Fibroblast of the conjunctiva (primary cell): ENCODE measurements at regions not wholly inside any gene's neighbourhood (a gene's known extent, or its start where the extent isn't known, plus 50 kb on each side); places are given as distances from the start of the nearest gene placed in this dataset.
"Not testable (repeated sequence)": the region's sequence is repeated elsewhere in the genome, so short reads cannot be mapped to it uniquely, and the experiment has no call there.

Source experiments
- DNase-seq: peaks from one replicate; pipeline ENCODE4 v3.0.0-alpha.2; 2010; ENCODE audit warnings: low read depth

DNA sequence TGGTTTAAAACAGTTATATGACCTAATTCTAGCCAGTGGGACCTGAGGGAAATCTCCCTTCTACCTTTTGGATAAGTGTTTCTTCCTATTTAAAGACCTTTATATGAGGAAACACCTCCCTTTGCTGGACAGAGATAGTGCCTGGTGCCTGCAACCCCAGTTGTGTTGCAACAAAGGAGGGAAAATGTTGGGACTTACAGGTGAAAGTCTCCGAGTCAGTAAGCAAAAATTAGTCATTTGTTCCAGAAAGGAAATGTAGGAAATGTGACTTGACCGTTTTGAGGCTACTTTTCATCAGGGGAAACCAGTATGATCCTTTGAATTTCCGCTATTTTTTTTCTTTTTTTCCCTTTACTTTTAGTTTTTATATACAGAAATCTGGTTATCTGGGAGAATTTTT lies 165.5 kb downstream of the DKK1 start:
- no peak for DNase-seq

DNA sequence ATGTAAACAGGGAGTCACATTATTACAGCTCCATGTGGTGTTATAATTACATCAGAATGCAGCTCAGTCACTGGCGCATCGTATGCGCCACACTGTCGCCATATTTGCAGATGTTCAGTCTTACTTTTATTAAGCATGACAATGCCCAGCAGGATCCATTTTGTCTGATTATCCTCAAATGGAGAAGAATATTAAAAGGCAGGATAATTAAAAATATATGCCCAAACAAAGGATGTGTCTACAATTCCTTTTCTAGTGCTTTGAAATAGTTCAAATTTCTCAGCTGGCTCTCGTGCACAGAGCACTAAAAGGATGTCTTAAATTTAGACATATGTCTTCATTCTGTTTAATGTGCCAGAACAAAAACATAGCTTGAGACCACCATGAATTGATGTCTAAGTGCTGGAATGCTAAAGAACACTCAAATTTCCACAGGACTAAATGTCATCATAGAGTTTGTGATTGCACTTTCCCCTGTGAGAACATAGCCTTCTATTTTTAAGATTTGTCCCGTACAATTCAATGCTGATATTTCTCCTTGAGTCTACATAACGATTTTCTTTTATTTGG lies 168.0 kb downstream of the DKK1 start:
- DNase-seq: no peak

DNA sequence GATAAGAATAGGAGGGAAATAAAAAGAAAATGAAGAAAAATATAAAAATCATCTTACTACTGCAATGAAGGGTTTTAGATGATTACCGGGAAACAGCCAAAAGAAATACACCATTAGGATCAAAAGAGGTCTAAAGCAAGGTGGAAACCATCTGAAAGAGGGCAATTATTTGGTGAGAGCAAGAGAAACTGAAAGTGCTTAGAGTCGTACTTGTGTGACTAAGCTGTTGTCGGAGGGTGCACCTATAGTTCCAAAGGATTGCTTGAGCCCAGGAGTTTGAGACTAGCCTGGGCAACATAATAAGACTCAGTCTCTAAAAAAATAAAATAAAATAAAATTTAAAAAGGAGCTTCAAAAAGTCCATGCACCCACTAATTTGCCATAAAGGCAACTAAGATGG lies 169.5 kb downstream of the DKK1 start:
- DNase-seq: no peak

DNA sequence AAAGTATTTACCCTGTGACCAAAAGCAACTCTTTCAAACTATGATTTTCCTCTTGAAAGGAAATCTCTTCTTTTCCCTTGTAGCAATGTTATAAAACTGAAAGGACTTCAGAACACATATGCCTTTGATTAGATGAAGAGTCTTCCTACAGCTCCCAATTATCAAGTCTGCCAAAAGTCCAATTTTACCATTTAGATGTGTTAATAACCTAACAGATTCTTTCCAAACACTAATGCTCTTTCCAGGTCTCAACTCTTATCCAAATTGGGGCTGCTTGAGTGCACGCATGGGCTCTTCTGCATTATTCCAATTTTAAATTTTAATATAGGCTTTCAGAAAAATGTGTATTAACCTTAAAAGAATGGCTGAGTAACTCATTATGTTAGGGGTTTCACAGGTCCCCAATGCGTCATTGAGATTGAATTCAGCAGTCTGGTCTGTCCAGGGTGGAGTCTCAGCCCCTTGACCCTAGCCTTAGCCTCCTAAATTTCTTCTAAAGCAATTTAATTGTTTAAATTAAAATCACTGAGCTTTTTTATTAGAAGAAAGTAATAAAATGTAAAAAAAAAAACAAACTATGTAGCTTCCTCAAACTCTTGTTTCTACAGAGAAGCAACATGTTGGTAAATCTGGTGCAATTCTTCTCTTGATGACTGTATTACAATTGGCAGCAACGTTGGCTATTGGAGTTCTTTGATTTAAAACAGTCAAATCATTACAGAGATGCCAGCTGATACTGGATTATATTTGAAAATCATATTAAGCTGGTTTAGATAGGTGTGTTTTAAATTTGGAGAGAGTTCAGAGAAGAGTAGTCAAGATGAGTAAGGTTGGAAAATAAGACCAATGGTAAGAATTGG lies 170.4 kb downstream of the DKK1 start:
- DNase-seq: peak; percentile 30

DNA sequence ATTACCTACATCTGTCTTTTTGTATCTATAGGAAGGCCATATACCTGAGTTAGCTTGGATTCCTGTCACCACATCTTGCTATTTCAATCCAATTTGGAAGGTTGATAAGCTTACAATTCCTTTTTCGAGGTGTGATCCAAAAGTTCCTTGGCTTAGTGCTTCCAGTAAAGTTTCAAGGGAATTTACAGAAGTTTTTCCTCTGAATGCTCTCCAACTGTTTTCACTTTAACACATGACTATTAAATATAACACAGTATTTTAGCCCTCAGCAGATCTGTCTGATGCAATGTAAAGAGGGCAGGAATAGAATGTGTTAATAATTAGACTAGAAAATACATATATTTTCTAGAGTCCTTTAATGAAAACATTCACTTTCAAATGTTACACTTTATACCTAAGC lies 171.4 kb downstream of the DKK1 start:
- DNase-seq: peak; percentile 20

DNA sequence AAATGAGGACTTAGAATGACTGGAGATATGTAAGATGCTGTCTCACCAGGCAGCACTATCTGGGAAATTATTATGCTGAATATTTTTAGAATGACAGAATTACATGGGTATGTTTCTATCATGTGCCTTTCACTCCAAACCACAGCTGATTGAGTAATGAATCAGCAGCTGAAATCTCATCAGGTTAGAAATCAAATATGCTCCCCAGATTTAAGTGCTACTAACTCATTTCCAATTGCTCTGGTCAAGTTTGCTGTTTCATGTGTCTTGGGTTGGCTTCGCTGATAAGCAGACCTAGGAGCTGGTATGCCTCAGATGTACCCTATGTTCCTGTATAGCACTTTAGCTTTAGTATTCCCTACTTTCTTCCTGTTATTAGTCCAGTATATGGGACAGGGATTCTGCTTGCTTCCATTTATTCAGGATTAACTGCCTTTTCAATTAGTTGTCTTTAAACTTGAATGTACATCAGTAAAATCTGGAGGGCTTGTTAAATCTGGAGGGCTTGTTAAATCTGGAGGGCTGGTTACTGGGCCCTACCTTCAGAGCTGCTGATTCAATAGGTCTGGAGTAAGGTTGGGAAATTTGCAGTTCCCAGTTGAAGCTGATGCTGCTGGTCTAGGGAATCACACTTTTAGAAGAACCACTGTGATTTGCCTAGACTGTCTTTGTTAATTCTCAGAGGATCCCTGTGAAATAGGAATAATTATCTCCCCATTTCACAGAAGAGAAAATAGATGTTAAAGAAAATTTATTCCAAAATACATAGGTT lies 172.9 kb downstream of the DKK1 start:
- peak; percentile 78 for DNase-seq

DNA sequence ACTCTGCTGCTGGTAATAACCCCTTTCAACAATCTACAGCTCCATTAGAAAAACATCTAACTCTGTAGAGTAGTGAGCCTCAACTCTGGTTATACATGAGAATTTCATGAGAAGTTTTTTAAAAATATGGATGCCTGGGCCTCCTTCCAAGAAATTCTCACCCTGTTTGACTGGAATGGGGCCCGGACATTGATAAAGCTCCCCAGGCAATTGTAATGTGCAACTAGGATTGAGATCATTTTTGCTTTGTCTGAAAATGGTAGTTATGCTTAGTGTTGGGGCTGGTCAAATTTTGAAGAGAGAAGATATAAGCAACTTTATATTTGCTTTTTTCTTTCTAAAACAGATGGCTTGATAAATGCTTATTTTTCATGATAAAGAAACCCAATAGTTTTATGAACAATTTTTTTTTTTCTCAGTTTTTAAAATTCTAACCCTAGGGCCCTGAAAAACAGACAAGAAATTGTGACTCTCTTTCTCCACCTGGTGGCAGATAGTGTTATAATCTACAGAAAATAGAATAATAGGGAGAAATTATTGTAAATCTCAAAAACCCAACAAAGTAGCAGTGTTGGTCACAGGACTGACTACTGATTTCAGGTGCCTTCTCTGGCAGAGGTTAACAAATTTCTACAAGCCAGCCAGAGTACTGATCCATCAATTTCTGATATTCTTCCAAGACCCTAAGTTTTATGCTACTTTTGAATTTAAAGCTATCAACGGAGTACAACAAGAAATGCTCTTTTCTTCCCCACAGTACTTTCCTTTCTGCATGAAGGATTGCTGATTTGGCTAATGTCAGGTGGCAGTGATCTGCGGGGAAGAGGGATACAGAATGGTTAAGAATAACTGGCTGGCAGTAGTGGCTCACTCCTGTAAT lies 174.8 kb downstream of the DKK1 start:
- DNase-seq: peak; percentile 32

DNA sequence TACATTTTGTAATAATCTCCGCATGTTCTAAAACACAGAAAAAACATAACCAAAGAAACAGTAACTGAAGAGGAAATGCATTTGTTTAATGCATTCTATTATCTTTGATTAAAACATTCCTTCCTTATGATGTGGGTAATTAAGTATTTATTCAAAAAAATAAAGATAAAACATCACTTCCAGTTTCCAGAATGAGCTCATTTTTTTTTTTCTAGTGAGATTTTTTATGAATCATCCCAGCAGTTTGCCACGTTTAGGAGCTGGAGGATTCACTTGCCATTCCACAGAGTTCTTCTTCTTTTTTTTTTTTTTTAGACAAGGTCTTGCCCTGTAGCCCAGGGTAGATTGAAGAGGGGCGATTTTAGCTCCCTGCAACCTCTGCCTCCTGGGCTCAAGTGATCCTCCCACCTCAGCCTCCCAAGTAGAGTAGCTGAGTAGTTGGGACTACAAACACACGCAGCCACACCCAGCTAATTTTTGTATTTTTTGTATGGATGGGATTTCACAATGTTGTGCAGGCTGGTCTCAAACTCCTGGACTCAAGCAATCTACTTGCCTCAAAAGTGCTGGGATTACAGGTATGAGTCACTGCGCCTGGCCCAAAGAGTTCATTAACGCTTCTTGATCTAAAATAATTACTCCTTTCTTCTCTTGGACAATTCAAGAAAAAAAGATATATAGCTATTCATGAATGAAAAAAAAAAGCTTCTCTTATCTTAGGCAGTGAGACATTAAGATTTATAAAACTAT lies 177.3 kb downstream of the DKK1 start:
- no peak for DNase-seq

DNA sequence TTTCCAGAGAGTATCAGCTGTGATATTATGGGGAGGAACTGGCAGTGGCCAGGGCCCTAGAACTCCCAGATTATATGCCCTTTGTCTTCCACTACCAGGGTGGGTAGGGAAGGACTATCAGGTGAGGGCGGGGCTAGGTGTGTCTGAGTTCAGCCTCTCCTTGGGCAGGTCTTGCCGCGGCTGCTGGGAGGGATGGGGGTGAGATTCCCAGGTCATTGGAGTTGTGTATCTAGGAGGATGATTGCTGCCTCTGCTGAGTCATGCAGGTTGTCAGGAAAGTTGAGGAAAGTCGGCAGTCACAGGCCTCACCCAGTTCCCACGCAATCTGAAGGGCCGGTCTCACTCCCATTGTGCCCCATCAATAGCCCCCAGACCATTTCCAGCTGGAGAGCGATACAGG lies 185.2 kb downstream of the DKK1 start:
- no peak for DNase-seq

DNA sequence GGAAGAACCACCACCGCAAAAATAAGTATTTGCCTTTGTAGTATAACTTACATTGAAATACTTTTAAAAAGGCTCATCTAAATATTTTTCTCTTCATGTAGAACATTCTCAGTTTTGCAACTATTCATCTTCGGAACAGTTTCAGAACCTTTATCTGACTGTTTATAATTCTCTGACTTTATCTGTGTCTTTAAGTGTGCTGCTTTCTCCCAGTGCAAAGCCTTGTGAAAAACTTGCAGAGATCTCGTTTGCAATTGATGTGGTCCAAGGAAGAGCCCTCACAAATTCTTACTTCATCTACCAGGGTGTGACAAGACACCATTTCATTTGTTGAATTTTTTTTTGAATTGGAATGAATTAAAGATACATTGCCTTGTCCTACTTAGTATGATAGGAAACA lies 186.4 kb downstream of the DKK1 start:
- no peak for DNase-seq

DNA sequence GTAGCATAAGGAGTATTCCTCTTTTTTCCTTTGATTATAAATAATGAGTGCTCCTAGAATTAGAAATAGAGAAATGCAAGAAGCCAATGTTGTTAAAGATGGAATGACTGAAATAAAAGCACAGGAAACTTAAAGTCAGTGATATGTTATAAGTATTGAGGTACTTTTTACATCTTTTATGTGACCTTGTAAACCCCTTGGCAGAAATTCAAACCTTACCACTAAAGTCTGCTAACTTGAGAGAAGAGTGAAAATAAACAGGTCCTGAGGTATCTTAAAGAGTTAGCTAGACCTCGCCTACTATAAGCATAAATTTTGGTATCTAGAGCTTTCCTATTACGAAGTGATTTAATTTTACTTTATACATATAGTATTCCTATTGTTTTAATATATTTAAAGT lies 188.2 kb downstream of the DKK1 start:
- no peak for DNase-seq

DNA sequence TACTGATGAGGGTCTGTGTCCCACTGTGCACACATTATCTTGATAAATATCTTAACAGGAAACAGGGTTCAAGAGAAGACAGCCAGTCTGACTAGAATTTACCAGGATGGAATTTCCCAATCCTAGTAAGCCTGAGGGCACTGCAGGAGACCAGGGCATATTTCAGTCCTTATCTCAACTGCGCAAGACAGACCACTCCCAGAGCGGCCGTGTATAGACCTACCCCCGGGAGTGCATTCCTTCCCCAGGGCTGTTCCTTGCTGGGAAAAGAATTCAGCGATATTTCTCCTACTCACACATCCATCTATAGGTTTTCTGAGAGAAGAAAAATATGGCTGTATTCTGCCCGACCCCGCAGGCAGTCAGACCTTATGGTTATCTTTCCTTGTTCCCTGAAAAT lies 191.3 kb downstream of the DKK1 start:
- DNase-seq: not testable (repeated sequence)

DNA sequence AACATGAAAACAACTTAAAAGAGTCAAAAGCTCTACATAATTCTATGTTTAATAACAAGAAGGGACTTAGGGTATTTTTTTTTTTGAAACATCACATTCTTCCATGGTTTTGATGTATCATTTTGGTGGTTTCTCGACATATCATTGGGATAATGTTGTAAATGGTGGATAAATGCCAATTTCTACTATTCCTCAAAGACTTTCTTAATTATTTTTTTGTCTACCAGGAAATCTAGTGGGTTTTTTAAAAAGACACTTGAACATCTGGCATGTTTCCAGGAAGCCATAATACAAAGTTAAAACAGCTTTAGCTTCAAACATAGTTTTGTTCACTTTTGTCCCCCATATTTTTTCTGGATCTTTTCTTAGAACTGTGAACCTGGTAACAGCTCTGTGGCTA lies 200.4 kb downstream of the DKK1 start:
- DNase-seq: no peak

DNA sequence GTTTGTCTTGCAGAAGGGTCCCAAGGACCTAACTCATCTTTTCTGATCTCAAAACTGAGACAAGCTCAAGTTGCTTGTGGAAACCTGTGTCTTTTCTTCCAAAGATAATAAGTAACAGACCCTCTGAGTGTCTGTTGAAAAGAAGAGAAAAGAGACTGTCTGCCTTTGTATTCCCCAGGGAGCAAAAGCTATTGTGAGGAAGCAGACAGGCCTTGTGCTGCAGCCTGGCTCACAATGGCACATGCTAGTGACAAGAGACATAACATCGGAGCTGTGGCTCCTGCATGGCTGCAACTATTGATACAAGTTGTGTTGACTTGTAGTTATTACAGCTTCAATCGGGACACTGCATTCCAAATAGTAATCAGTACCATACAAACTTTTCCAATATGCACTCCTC lies 202.9 kb downstream of the DKK1 start:
- no peak for DNase-seq

DNA sequence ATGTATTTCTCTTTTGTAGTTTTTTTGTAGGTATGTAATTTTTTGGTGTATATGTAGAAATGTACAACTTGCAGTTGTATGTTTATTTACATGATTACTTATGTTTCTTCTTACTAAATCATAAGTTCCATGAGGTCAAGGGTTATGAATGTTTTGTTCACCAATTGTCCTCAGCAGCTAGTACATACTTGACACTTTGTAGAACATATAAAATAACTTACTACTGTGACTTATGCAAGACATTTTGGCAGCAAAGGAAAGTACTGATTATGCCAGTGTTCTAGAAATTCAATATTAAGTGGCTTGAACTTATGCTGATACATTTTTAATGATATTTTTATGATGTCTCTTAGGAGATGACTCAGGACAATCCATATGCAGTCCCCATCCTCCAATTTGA lies 209.6 kb downstream of the DKK1 start:
- no peak for DNase-seq

DNA sequence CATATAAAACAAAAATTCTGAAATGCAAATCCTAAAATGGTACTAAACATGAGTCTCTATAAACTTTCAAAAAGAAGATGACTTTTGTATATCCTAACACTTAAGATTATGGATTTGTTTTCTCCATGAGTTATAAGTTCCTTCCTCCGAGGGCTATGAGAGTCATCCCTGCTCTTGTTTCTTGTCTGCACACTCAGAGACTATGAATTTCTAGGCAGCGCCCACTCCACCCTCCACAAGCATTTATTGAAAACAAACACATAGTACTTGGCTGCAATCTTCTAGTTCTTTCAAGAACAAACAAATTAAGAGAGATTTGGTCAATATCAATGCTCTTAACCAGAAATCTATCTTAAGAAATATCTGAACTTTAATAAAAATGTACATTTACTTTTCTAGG lies 211.7 kb downstream of the DKK1 start:
- no peak for DNase-seq

DNA sequence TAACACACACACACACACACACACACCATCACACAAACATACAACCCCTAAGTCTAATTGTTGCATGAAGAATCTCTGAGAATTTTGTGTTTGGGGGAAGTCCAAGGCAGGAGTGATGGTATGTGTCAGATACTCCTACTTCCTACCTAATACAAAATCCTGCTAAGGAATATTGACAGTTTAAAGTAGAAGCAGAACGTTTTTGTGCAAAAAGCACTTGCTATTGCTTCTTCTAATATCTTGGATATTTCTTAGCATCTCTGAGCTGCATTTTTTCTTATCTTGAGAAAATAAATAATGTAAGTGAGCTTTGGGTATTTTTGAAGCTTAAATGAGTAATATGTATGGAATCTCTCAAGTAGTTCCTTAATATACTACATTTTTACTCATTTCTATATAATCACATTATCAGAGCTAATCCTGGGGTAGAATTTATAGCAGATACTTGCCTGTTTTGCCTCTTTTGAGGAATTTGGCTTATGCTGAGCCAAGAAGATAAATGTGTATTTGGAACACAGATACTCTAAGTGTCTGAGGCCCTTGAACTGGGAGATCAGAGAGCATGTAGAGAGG lies 212.3 kb downstream of the DKK1 start:
- DNase-seq: no peak

DNA sequence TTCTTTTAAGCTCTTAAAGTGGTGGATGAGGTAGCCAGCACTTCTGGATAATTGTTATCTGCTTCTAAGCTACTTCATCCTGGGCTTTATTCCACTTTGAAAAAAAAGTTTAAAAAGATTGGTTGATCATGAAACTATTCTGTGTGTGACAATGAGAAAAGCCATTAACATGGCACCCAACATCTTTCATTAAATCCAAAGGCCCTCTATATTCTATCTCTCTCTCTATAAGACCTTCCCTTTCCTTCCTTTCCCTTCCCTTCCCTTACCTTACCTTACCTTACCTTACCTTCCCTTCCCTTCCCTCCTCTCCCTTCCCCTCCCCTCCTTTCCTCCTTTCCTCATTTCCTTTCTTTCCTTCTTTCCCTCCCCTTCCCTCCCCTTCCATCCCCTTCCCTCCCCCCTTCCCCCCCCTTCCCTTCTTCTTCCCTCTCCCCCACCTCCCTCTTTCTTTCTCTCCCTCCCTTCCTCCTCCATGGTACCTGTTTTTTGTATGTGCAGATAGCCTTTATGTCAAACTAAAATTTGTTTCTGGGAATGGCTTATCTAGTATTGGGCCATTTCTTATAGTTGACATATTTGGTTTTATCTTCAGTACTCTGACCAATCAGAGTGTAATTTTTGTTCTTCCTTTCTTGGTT lies 218.7 kb downstream of the DKK1 start:
- no peak for DNase-seq

DNA sequence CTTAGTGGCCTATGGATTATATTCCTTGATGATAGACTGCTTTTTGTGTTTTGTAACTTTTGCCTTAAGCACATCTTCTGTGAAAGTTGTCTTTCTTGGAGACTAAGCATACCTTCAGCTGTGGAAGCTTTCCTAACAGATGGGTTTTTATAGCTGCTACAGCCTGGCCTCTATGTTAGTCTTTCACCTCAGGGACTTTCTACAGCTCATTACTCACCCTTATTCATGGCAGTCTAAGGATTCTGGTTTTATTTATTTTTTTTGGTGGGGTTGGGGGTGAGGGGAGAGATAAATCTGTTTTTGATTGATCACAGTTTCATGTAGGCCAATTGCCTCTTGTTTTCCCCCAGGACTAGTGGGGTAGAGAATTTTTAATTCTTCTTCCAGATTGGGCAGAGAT lies 219.9 kb downstream of the DKK1 start:
- no peak for DNase-seq

DNA sequence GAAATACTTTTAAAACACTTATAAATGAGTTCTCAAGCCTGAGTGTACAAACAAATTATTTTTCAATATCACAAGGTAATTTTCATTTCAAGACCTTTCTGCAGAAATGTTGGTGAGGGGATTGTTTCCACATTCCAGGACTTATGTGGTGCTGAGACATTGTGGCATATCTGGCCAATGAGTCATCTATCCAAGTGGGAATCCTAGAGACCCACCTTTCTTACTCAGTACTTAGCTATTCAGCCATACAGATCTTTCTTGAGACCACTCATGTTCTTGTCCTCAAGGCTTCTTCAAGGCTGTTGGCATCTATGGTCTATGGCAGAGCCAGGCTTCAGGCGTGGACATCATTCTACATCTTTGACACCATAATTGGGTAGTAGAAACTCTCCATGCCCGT lies 225.4 kb downstream of the DKK1 start:
- DNase-seq: no peak
